Heart right ventricle (tissue), 16 donors: ENCODE measurements at regions not wholly inside any gene's neighbourhood (a gene's known extent, or its start where the extent isn't known, plus 50 kb on each side); places are given as distances from the start of the nearest gene placed in this dataset.
"Not testable (repeated sequence)": the region's sequence is repeated elsewhere in the genome, so short reads cannot be mapped to it uniquely, and the experiment has no call there.

Experiments used
- ATAC-seq, 8 donors: fragments of 200-7000 bp; cut with Tn5 transposase; one replicate each; pipeline ENCODE4 v1.9.1; 2020; ENCODE audit warnings: mild to moderate bottlenecking in 8 of 8, moderate library complexity in 8 of 8, moderate number of reproducible peaks in 1 of 8
- DNase-seq, 2 donors: peaks; one replicate each; pipeline ENCODE4 v3.0.0-alpha.2; 2020
- H3K27ac ChIP-seq, 10 donors: fragments of 200-600 bp; sonication (generic) in 2 of 10; one replicate each; pipeline versions ENCODE4 v1.5.0 to v1.8.0; 2020 to 2022; ENCODE audit warnings: mild to moderate bottlenecking in 3 of 10
- H3K27me3 ChIP-seq, 7 donors: fragments of 200-600 bp; one replicate each; pipeline ENCODE4 v1.8.0; 2021 to 2022; ENCODE audit warnings: mild to moderate bottlenecking in 2 of 7
- H3K36me3 ChIP-seq, 9 donors: fragments of 200-600 bp; sonication (generic) in 1 of 9; one replicate each; pipeline versions ENCODE4 v1.5.0 to v1.8.0; 2020 to 2022; ENCODE audit warnings: mild to moderate bottlenecking in 2 of 9
- H3K4me1 ChIP-seq, 9 donors: fragments of 200-600 bp; sonication (generic) in 1 of 9; one replicate each; pipeline versions ENCODE4 v1.5.0 to v1.8.0; 2020 to 2022; ENCODE audit warnings: mild to moderate bottlenecking in 4 of 9
- H3K4me3 ChIP-seq, 10 donors: fragments of 200-600 bp; sonication (generic) in 2 of 10; one replicate each; pipeline versions ENCODE4 v1.5.0 to v1.8.0; 2020 to 2022; ENCODE audit warnings: mild to moderate bottlenecking in 7 of 10, moderate library complexity in 2 of 10
- H3K9me3 ChIP-seq, 11 donors: fragments of 200-600 bp in 10 of 11; sonication (generic) in 2 of 11; one replicate each; pipeline versions ENCODE4 v1.5.0 to v1.8.0; 2013 to 2022; ENCODE audit warnings: mild to moderate bottlenecking in 2 of 11, control low read depth in 1 of 11, moderate library complexity in 1 of 11
- WGBS, 2 donors: extraction: QIAGEN DNeasy Blood & Tissue Kit; methylation state at CpG; one replicate each; pipeline ENCODE4 v1.1.7; 2013; ENCODE audit warnings: inconsistent platforms in 1 of 2; 5-methylcytosine and 5-hydroxymethylcytosine counted together
- intact Hi-C, 10 donors: fragments of 100-400 bp; cut with DNase I; formaldehyde crosslinking; loops; one replicate each; pipeline versions ENCODE4 v1.11.1 to v1.14.2; 2022
- donor health status: Arrhythmogenic right ventricular cardiomyopathy.
- donor health status: ischemic (EF 13 %, LVEDD 7.1; RV severe dilation, severe dysfunction).
- donor health status: healthy with polysubstance abuse.
- donor health status: DM: no; HTN: yes; CAD: no.
- donor health status: DM: no; HTN: no; CAD: no.
- donor health status: ischemic (EF 25% LVEDD 6.9; RV normal size, moderate dysfunction).
- donor health status: ischemic (EF 25% LVEDD 5.7; RV mildly dilated, moderate dysfunction).
- donor health status: healthy.
- donor health status: DM: yes; HTN: yes; CAD: no.
- donor health status: Ischemic cardiomyopathy.
- donor health status: ischemic (EF 35%, LVEDD 5.7; RV mildly dilated, moderate dysfunction).
- donor health status: nonischemic (EF 11% LVEDD 7.7; RV severe dilation, severe dysfunction).
- donor health status: DM: yes; HTN: yes; CAD: no.
- donor health status: PGD.
- donor health status: ischemic (EF 29% LVEDD 5.4; RV normal size, mild dysfunction).
- donor health status: nonischemic (EF 23%, LVEDD 6.1; RV moderate dilation, normal function).

DNA sequence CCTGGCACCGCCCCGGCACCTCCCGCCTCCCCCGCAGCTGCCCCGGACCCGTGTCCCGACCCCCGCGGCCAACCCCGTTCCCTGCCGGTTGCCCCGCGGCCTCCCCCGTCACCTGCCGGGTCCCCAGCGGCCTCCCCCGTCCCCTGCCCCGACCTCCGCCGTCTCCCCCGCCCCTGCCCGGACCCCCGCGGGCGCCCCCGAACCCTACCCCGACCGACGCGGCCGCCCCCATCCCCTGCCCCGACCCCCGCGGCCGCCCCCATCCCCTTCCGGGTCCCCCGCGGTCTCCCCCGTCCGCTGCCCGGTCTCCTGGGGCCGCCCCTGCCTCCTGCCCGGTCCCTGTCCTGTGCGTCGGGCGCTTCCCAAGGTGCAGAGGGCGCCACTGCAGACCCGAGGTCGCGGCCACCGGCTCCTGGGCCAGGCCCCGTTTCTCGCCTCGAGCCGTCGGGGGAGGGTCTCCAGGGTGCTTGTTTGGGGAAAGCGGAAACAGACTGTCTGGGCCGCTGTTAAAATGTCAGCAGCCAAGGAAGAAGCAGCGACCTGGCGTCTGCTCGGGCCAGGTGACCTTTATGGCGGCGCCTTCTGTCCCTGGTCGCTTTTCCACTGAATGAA, 51.6 kb upstream of the APOD start:
- ATAC-seq, result peak in 2 of 8 donors; percentile 6 to 61
- 0 to 8% methylated on average over 9 to 14 of the region's 64 CpGs for WGBS, 2 donors
- intact Hi-C loops, result not testable (repeated sequence)

DNA sequence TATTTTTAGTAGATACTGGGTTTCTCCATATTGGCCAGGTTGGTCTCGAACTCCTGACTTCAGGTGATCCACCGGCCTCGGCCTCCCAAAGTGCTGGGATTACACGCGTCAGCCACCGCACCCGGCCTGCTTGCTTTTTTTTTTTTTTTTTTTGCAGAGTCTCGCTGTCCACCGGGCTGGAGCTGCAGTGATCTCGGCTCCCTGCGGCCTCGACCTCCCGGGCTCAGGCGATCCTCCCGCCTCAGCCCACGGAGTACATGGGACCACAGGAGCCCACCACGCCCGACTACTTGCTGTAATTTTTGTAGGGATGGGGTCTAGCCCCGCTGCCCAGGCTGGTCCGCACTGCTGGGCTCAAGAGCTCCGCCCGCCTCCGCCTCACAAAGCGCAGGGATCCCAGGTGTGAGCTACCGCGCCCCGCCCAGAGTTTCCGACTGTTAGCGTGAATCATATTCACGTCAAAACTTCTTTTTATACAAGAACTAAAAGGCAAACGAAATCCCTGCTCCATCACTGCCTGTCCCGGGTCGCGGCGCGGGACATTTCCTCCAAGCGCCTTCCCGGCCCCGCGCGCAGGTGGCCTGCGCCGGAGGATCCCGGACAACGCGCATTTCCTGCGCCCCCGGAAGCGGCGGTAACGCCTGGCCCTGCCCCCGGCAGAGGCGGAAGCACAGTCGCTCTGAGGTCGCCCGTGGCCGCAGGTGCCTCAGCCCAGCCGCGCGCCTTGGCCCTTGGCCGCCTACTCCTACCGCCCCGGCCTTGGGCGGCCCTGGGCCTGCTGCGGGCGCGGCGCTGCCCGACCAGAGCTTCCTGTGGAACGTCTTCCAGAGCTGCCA, 50.9 kb upstream of the APOD start:
- ATAC-seq, result peak; percentile 96 to 99 (median 98)
- 0 to 1% methylated on average over 6 to 17 of the region's 70 CpGs for WGBS, 2 donors
- intact Hi-C loops, H3K4me1 ChIP-seq, H3K9me3 ChIP-seq, H3K27me3 ChIP-seq, DNase-seq, H3K36me3 ChIP-seq: not testable (repeated sequence)
- Histone ChIP-seq H3K4me3 (peak overlapping the region in 9 of 10 donors; percentile 35 to 63 (median 56)), H3K27ac (peak overlapping the region in 6 of 10 donors; percentile 55 to 75 (median 68))

More for the DNA sequence above, 51.6 kb upstream of the APOD start:
- H3K4me3 ChIP-seq, result peak overlapping the region in 4 of 10 donors; percentile 2 to 41 (median 32)
- H3K27ac ChIP-seq, H3K9me3 ChIP-seq, H3K36me3 ChIP-seq, DNase-seq, H3K4me1 ChIP-seq, H3K27me3 ChIP-seq: not testable (repeated sequence)
